ENCODE measurements at regions not wholly inside any gene's neighbourhood (a gene's known extent, or its start where the extent isn't known, plus 50 kb on each side); places are given as distances from the start of the nearest gene placed in this dataset.

DNA sequence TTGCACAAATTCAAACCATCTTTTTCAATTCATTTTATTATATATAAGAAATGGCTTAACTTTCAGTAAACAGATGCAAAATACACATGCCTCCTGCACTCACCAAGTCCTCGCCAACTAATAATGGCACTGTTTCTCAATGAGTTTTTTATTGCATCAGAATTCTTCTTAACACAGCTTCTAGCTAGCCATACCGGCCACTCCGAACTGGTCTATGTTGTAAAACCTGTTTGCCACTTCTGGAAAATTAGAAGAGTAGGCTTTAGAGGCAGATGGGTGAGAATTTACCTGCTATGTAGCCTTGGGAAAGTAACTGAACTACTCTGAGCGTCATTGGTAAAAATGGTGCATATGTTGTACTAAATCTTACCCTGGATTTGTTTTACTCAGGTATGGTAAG, 100.6 kb upstream of the LHCGR start:
- Histone ChIP-seq H3K23ac (ENCODE audit: insufficient read length) (no peak overlapping the region), H3K23me2 (ENCODE audit: low read depth, low read length) (no peaks in the 10 kb centered on the region), H3K14ac (ENCODE audit: insufficient read length) (no peak overlapping the region), H3K79me2 (ENCODE audit: control insufficient read depth in 1 of 2, insufficient read depth in 2 of 2, low read length in 2 of 2) (no peaks in the 10 kb centered on the region), H3K18ac (ENCODE audit: extremely low read depth, low read length) (no peak overlapping the region), H3K4me3 (ENCODE audit: extremely low read depth in 1 of 4, insufficient read depth in 2 of 4, low read depth in 3 of 4, low read length in 4 of 4) (no peak overlapping the region), H2BK120ac (replicated peaks; ENCODE audit: low read depth, low read length) (no peak overlapping the region), H3K9ac (replicated peaks in 1 of 4; ENCODE audit: extremely low read depth in 1 of 4, low read depth in 3 of 4, low read length in 3 of 4) (no peak overlapping the region), H2BK5ac (ENCODE audit: low read depth, low read length) (no peak overlapping the region), H4K5ac (ENCODE audit: insufficient read length, low read depth, low read length) (no peak overlapping the region), H4K8ac (ENCODE audit: extremely low read depth, insufficient read depth, low read length) (no peak overlapping the region), H3K4me1 (replicated peaks in 1 of 4; ENCODE audit: control insufficient read depth in 3 of 4, insufficient read depth in 4 of 4, low read length in 3 of 4) (no peaks in the 10 kb centered on the region), H3K4me2 (ENCODE audit: insufficient read depth in 1 of 2, low read depth in 2 of 2, low read length in 2 of 2) (no peak overlapping the region), H2AFZ (ENCODE audit: low read length) (no peak overlapping the region), H3K79me1 (ENCODE audit: low read depth, low read length) (no peaks in the 10 kb centered on the region), H3K56ac (replicated peaks; ENCODE audit: insufficient read length, low read depth, low read length) (no peak overlapping the region), H3K27ac (ENCODE audit: low read depth, low read length) (no peak overlapping the region), H3K27me3 (replicated peaks in 1 of 4; ENCODE audit: control insufficient read depth in 3 of 4, extremely low read depth in 1 of 4, insufficient read depth in 3 of 4, low read length in 3 of 4) (no peaks in the 10 kb centered on the region; a peak in 1 of 7 replicates), H2AK5ac (ENCODE audit: low read depth, low read length) (no peak overlapping the region), H3K36me3 (ENCODE audit: control insufficient read depth in 2 of 4, insufficient read depth in 4 of 4, low read length in 3 of 4) (no peaks in the 10 kb centered on the region), H2BK20ac (ENCODE audit: low read length) (no peak overlapping the region), H3K4ac (replicated peaks; ENCODE audit: insufficient read length, low read depth, low read length) (no peak overlapping the region), H2BK15ac (ENCODE audit: low read length) (no peak overlapping the region), H2BK12ac (ENCODE audit: low read depth, low read length) (no peak overlapping the region), H4K20me1 (replicated peaks in 1 of 2; ENCODE audit: control insufficient read depth in 1 of 2, insufficient read depth in 2 of 2, low read length in 2 of 2) (no peaks in the 10 kb centered on the region), H4K91ac (replicated peaks; ENCODE audit: insufficient read length, low read length) (no peak overlapping the region), H3K9me3 (ENCODE audit: insufficient read depth in 2 of 2, low read depth in 1 of 2, low read length in 1 of 2) (no peaks in the 10 kb centered on the region)
- ChIA-PET CTCF (ENCODE audit: partially characterized antibody) (no interaction called here), POLR2A (ENCODE audit: partially characterized antibody) (no interaction called here)
- 80% methylated on average over 4 of the region's 4 CpGs; no CpG with 5 or more reads in 1 of the 2 experiments for WGBS, 2 experiments (ENCODE audit: extremely low coverage in 1 of 2, insufficient coverage in 1 of 2, insufficient read length in 1 of 2, insufficient replicate concordance in 2 of 2, low coverage in 1 of 2, low lambda C conversion rate in 2 of 2, missing lambda C conversion rate in 1 of 2)
- DNase-seq (ENCODE audit: low read depth in 1 of 2, low spot score in 2 of 2) (no peak), FAIRE-seq (no peak)
- TF ChIP-seq, protein P1, sequence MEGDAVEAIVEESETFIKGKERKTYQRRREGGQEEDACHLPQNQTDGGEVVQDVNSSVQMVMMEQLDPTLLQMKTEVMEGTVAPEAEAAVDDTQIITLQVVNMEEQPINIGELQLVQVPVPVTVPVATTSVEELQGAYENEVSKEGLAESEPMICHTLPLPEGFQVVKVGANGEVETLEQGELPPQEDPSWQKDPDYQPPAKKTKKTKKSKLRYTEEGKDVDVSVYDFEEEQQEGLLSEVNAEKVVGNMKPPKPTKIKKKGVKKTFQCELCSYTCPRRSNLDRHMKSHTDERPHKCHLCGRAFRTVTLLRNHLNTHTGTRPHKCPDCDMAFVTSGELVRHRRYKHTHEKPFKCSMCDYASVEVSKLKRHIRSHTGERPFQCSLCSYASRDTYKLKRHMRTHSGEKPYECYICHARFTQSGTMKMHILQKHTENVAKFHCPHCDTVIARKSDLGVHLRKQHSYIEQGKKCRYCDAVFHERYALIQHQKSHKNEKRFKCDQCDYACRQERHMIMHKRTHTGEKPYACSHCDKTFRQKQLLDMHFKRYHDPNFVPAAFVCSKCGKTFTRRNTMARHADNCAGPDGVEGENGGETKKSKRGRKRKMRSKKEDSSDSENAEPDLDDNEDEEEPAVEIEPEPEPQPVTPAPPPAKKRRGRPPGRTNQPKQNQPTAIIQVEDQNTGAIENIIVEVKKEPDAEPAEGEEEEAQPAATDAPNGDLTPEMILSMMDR (IDR thresholded peaks at IDR 0.05; ENCODE audit: control extremely low read depth in 1 of 3, insufficient read depth in 1 of 3, low read depth in 1 of 3, low read length in 3 of 3) = no peak
- no peak for TF ChIP-seq EGR1 (IDR thresholded peaks at IDR 0.05; ENCODE audit: borderline replicate concordance, low read depth, low read length)
- no peak for TF ChIP-seq JUND (IDR thresholded peaks at IDR 0.05; ENCODE audit: low read length)
- TF ChIP-seq KDM5A (IDR thresholded peaks at IDR 0.05; ENCODE audit: low read length) = no peak
- no peak for TF ChIP-seq GABPA (IDR thresholded peaks at IDR 0.05; ENCODE audit: borderline replicate concordance, insufficient read depth, low read length)
- no peak for TF ChIP-seq POU5F1 (IDR thresholded peaks at IDR 0.05; ENCODE audit: low read depth, low read length)
- no peak for TF ChIP-seq NANOG (IDR thresholded peaks at IDR 0.05; ENCODE audit: insufficient read depth, low read depth, low read length, poor library complexity, severe bottlenecking)
- no peak for TF ChIP-seq SUZ12 (IDR thresholded peaks at IDR 0.05; ENCODE audit: low read length)
- TF ChIP-seq, protein P2, sequence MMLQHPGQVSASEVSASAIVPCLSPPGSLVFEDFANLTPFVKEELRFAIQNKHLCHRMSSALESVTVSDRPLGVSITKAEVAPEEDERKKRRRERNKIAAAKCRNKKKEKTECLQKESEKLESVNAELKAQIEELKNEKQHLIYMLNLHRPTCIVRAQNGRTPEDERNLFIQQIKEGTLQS (IDR thresholded peaks at IDR 0.05; ENCODE audit: insufficient read depth, low read depth, low read length) = no peak
- no peak for TF ChIP-seq CREB1 (IDR thresholded peaks at IDR 0.05)
- TF ChIP-seq CHD2 (IDR thresholded peaks at IDR 0.05; ENCODE audit: low read length) = no peak
- TF ChIP-seq CTBP2 (IDR thresholded peaks at IDR 0.05; ENCODE audit: borderline replicate concordance, insufficient read depth, insufficient read length, low read length) = no peak
- no peak for TF ChIP-seq TEAD4 (IDR thresholded peaks at IDR 0.05; ENCODE audit: low read depth, low read length)
